HG03442 (cell line): ENCODE measurements at regions not wholly inside any gene's neighbourhood (a gene's known extent, or its start where the extent isn't known, plus 50 kb on each side); places are given as distances from the start of the nearest gene placed in this dataset.
A peak's percentile ranks its signal among the peaks of the same experiment; 100 is the strongest.
"Not testable (repeated sequence)": the region's sequence is repeated elsewhere in the genome, so short reads cannot be mapped to it uniquely, and the experiment has no call there.

Experiments
- ATAC-seq: cut with Tn5 transposase; IDR thresholded peaks from one replicate; pipeline ENCODE4 v1.9.1; 2021; ENCODE audit warnings: mild to moderate bottlenecking, moderate library complexity; ENCODE audit not compliant: unreplicated experiment

- ATAC-seq = no peak
These were observed 193.2 kb upstream of the DDX18 start for GRCh38 chr2:117621326-117621725.

- ATAC-seq = not testable (repeated sequence)
These were observed 191.3 kb upstream of the DDX18 start for GRCh38 chr2:117623175-117623574.

GRCh38 chr2:117631152-117631945 lies 183.1 kb upstream of the DDX18 start:
- ATAC-seq = no peak

GRCh38 chr2:117635481-117635880 lies 179.0 kb upstream of the DDX18 start:
- no peak for ATAC-seq

- ATAC-seq = no peak
These were observed 175.1 kb upstream of the DDX18 start for GRCh38 chr2:117639401-117639800.

- no peak for ATAC-seq
These were observed 170.1 kb upstream of the DDX18 start for GRCh38 chr2:117644403-117644802.

- no peak for ATAC-seq
These were observed 169.0 kb upstream of the DDX18 start for GRCh38 chr2:117645458-117645857.

- ATAC-seq = no peak
These were observed 168.4 kb upstream of the DDX18 start for GRCh38 chr2:117646099-117646498.

- ATAC-seq = no peak
These were observed 167.6 kb upstream of the DDX18 start for GRCh38 chr2:117646872-117647271.

GRCh38 chr2:117656546-117656945 lies 157.9 kb upstream of the DDX18 start:
- ATAC-seq = no peak

- no peak for ATAC-seq
These were observed 152.9 kb upstream of the DDX18 start for GRCh38 chr2:117661619-117662018.

GRCh38 chr2:117674172-117674571 lies 140.3 kb upstream of the DDX18 start:
- ATAC-seq = no peak

- ATAC-seq = no peak
These were observed 134.5 kb upstream of the DDX18 start for GRCh38 chr2:117679952-117680351.

- no peak for ATAC-seq
These were observed 129.6 kb upstream of the DDX18 start for GRCh38 chr2:117684919-117685318.

GRCh38 chr2:117686699-117687098 lies 127.8 kb upstream of the DDX18 start:
- ATAC-seq = peak; percentile 96

GRCh38 chr2:117691595-117691994 lies 122.9 kb upstream of the DDX18 start:
- no peak for ATAC-seq

GRCh38 chr2:117692001-117692763 lies 122.3 kb upstream of the DDX18 start:
- no peak for ATAC-seq

GRCh38 chr2:117693154-117693553 lies 121.3 kb upstream of the DDX18 start:
- no peak for ATAC-seq

- no peak for ATAC-seq
These were observed 120.8 kb upstream of the DDX18 start for GRCh38 chr2:117693651-117694050.

GRCh38 chr2:117698287-117698686 lies 116.2 kb upstream of the DDX18 start:
- ATAC-seq = no peak

GRCh38 chr2:117698819-117699218 lies 115.7 kb upstream of the DDX18 start:
- ATAC-seq = no peak

- ATAC-seq = no peak
These were observed 114.0 kb upstream of the DDX18 start for GRCh38 chr2:117700471-117700870.
